ENCODE measurements at regions not wholly inside any gene's neighbourhood (a gene's known extent, or its start where the extent isn't known, plus 50 kb on each side); places are given as distances from the start of the nearest gene placed in this dataset.

- no peak for DNase-seq (ENCODE audit: low spot score)
These were observed 208.6 kb upstream of the RGMB start for GRCh38 chr5:98564836-98565235.

- DNase-seq (ENCODE audit: low spot score) = no peak
These were observed 205.1 kb upstream of the RGMB start for GRCh38 chr5:98568336-98568735.

- no peak for DNase-seq (ENCODE audit: low spot score)
These were observed 204.2 kb upstream of the RGMB start for GRCh38 chr5:98569288-98569687.

GRCh38 chr5:98570010-98570409 lies 203.5 kb upstream of the RGMB start:
- DNase-seq (ENCODE audit: low spot score) = no peak

- DNase-seq (ENCODE audit: low spot score) = no peak
These were observed 202.7 kb upstream of the RGMB start for GRCh38 chr5:98570661-98571191.

GRCh38 chr5:98573834-98574320 lies 199.6 kb upstream of the RGMB start:
- DNase-seq (ENCODE audit: low spot score) = no peak

- DNase-seq (ENCODE audit: low spot score) = no peak
These were observed 197.2 kb upstream of the RGMB start for GRCh38 chr5:98576275-98576674.

- no peak for DNase-seq (ENCODE audit: low spot score)
These were observed 195.0 kb upstream of the RGMB start for GRCh38 chr5:98578438-98578837.

GRCh38 chr5:98581112-98581997 lies 192.1 kb upstream of the RGMB start:
- no peak for DNase-seq (ENCODE audit: low spot score)

- no peak for DNase-seq (ENCODE audit: low spot score)
These were observed 189.9 kb upstream of the RGMB start for GRCh38 chr5:98583586-98583985.

GRCh38 chr5:98585661-98586310 lies 187.7 kb upstream of the RGMB start:
- DNase-seq (ENCODE audit: low spot score) = no peak

GRCh38 chr5:98586581-98586980 lies 186.9 kb upstream of the RGMB start:
- DNase-seq (ENCODE audit: low spot score) = no peak

GRCh38 chr5:98587166-98587565 lies 186.3 kb upstream of the RGMB start:
- no peak for DNase-seq (ENCODE audit: low spot score)

GRCh38 chr5:98588215-98588614 lies 185.2 kb upstream of the RGMB start:
- DNase-seq (ENCODE audit: low spot score) = no peak

- DNase-seq (ENCODE audit: low spot score) = no peak
These were observed 180.0 kb upstream of the RGMB start for GRCh38 chr5:98593418-98593817.

- DNase-seq (ENCODE audit: low spot score) = no peak
These were observed 179.4 kb upstream of the RGMB start for GRCh38 chr5:98594098-98594497.

- no peak for DNase-seq (ENCODE audit: low spot score)
These were observed 174.4 kb upstream of the RGMB start for GRCh38 chr5:98599016-98599415.

GRCh38 chr5:98602534-98603112 lies 170.8 kb upstream of the RGMB start:
- no peak for DNase-seq (ENCODE audit: low spot score)

GRCh38 chr5:98603456-98603855 lies 170.0 kb upstream of the RGMB start:
- DNase-seq (ENCODE audit: low spot score) = no peak

GRCh38 chr5:98604301-98604700 lies 169.2 kb upstream of the RGMB start:
- no peak for DNase-seq (ENCODE audit: low spot score)

- DNase-seq (ENCODE audit: low spot score) = no peak
These were observed 168.6 kb upstream of the RGMB start for GRCh38 chr5:98604721-98605425.

- DNase-seq (ENCODE audit: low spot score) = no peak
These were observed 168.0 kb upstream of the RGMB start for GRCh38 chr5:98605426-98605825.

Measured in left forelimb (tissue), 1 donor.